ENCODE measurements at regions not wholly inside any gene's neighbourhood (a gene's known extent, or its start where the extent isn't known, plus 50 kb on each side); places are given as distances from the start of the nearest gene placed in this dataset.

DNA sequence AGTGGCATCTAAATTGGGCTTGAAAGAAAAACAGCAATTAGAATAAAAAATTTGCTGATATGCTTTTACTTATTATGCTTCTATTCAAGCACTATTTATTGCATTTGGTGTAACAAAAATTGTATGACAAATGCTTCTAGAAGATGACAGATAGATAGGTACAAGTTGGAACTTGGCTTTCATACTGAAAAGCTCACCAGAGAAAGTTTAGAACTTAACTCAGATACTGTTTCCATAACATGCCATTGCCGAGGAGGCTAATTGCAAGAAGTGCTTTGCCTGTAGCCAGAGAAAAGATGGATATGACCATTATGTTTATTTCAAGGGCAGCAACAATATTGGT, 123.8 kb downstream of the NFKBIZ start:
- TF ChIP-seq, protein P1, sequence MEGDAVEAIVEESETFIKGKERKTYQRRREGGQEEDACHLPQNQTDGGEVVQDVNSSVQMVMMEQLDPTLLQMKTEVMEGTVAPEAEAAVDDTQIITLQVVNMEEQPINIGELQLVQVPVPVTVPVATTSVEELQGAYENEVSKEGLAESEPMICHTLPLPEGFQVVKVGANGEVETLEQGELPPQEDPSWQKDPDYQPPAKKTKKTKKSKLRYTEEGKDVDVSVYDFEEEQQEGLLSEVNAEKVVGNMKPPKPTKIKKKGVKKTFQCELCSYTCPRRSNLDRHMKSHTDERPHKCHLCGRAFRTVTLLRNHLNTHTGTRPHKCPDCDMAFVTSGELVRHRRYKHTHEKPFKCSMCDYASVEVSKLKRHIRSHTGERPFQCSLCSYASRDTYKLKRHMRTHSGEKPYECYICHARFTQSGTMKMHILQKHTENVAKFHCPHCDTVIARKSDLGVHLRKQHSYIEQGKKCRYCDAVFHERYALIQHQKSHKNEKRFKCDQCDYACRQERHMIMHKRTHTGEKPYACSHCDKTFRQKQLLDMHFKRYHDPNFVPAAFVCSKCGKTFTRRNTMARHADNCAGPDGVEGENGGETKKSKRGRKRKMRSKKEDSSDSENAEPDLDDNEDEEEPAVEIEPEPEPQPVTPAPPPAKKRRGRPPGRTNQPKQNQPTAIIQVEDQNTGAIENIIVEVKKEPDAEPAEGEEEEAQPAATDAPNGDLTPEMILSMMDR (IDR thresholded peaks at IDR 0.05; ENCODE audit: extremely low read depth in 1 of 2, insufficient read depth in 1 of 2, low read depth in 1 of 2, low read length in 2 of 2) = no peak
- TF ChIP-seq POLR2A (IDR thresholded peaks at IDR 0.05; ENCODE audit: low read depth, low read length) = no peak
- TF ChIP-seq FOS (IDR thresholded peaks at IDR 0.05; ENCODE audit: borderline replicate concordance, insufficient read depth, low read length) = no peak
